ENCODE measurements at regions not wholly inside any gene's neighbourhood (a gene's known extent, or its start where the extent isn't known, plus 50 kb on each side); places are given as distances from the start of the nearest gene placed in this dataset.
A peak's percentile ranks its signal among the peaks of the same experiment; 100 is the strongest.
"Not testable (repeated sequence)": the region's sequence is repeated elsewhere in the genome, so short reads cannot be mapped to it uniquely, and the experiment has no call there.

DNA sequence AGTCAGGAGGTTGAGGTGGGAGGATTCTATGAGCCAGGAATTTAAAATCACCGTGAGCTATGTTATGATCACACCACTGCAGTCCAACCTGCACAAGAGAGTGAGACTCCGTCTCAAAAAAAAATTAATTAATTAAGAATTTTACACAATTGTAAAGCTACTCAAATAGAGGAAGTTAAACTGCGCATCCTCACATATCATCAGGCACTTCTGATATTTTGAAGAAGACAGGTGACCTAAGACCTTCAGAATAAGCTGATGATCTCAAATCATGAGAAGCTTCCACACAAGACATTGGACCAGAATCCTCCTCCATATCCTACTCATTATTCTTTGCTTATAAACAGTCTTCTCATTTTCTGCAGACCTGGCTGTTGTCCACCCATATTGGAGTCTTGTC is 800.9 kb downstream of the TMEM121 start:
- no peak for DNase-seq (ENCODE audit: low read depth)

GRCh38 chr14:106327702-106328353 is 801.4 kb downstream of the TMEM121 start:
- DNase-seq (ENCODE audit: low read depth): not testable (repeated sequence)

DNA sequence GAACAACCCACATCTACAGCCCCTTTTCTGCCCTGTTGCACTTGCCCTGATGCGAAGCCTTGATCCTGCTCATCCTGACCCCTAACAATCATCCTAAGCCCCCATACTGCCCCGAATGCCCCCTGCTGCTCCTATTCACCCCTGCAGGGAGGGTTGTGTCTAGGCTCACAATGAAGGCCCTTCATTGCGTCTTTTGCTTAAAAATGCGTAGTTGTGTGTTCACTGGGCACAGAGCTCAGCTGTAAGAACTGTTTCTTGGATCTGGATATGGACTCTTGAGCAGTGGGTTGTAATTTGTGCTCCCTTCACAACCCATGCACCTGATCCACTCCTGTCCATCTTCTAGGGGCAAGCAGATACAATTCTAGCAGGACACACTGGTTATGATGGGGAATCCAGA is 802.9 kb downstream of the TMEM121 start:
- DNase-seq (ENCODE audit: low read depth): not testable (repeated sequence)

GRCh38 chr14:106329987-106330774 is 803.8 kb downstream of the TMEM121 start:
- not testable (repeated sequence) for DNase-seq (ENCODE audit: low read depth)

DNA sequence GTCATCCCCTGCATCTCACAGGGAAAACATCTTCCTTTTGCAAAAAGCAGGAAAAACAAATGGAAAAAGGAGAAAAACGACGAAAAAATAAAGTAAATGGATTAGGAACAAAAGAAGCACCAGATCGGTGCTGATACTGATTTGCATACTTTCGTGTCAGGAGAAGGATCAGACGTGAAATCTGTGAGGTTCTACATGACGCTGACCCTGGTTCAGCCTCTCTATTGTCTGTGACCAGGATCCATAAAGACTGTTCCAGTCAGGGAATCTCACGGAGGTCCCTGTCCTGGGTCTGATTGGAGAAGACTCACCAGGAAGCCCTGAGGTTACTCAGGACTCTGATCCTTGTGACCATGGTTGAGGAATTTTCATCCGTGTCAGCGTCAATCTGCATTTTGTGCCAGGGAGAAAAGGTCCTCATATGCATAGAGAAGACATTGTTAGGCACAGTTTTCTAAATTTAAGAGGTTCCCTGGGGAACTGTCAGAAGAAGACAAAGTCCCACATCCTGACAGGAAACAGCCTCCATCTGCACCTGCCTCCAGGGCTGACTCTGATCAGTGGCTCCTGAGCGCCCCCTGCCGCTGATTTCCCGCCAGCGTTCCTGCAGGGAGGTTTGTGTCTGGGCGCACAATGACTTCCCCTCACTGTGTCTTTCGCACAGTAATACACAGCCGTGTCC is 808.2 kb downstream of the TMEM121 start:
- peak; percentile 87 for DNase-seq (ENCODE audit: low read depth)

DNA sequence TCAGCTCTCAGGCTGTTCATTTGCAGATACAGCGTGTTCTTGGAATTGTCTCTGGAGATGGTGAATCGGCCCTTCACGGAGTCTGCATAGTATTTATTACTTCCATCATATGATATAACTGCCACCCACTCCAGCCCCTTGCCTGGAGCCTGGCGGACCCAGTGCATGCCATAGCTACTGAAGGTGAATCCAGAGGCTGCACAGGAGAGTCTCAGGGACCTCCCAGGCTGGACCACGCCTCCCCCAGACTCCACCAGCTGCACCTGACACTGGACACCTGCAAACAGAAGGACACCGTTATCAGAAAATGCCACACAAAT is 808.7 kb downstream of the TMEM121 start:
- DNase-seq (ENCODE audit: low read depth): not testable (repeated sequence)

DNA sequence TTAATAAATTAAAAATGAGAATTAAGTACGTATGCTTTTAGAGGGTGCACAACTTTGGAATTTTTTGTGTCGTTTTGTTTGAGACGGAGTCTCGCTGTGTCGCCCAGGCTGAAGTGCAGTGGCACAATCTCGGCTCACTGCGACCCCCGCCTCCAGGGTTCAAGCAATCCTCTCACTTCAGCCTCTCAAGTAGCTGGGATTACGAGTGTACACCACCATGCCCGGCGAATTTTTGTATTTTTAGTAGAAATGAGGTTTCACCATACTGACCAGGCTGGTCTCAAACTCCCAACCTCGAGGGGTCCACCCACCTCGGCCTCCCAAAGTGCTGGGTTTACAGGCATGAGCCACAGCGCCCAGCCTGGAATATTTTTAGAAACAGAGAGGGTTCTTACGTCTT is 812.4 kb downstream of the TMEM121 start:
- not testable (repeated sequence) for DNase-seq (ENCODE audit: low read depth)

- DNase-seq (ENCODE audit: low read depth): not testable (repeated sequence)
Observed at GRCh38 chr14:106340658-106341057, 814.3 kb downstream of the TMEM121 start.

DNA sequence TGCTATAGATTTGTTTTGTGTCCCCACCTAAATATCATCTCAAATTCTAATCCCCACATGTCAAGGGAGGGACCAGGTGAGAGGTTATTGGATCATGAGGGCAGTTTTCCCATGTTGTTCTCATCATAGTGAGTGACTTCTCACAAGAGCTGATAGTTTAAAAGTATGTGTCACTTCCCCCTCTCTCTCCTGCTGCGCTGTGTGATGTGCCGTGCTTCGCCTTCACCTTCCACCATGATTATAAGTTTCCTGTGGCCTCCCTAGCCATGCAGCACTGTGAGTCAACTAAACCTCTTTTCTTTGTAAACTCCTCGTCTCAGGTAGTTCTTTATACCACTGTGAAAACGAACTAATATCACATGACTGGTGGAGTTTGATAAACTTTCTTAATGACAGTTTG is 814.8 kb downstream of the TMEM121 start:
- DNase-seq (ENCODE audit: low read depth): not testable (repeated sequence)

- DNase-seq (ENCODE audit: low read depth): no peak
Observed at GRCh38 chr14:106343626-106344025, 817.2 kb downstream of the TMEM121 start.

- not testable (repeated sequence) for DNase-seq (ENCODE audit: low read depth)
Observed at GRCh38 chr14:106344065-106344614, 817.8 kb downstream of the TMEM121 start.

DNA sequence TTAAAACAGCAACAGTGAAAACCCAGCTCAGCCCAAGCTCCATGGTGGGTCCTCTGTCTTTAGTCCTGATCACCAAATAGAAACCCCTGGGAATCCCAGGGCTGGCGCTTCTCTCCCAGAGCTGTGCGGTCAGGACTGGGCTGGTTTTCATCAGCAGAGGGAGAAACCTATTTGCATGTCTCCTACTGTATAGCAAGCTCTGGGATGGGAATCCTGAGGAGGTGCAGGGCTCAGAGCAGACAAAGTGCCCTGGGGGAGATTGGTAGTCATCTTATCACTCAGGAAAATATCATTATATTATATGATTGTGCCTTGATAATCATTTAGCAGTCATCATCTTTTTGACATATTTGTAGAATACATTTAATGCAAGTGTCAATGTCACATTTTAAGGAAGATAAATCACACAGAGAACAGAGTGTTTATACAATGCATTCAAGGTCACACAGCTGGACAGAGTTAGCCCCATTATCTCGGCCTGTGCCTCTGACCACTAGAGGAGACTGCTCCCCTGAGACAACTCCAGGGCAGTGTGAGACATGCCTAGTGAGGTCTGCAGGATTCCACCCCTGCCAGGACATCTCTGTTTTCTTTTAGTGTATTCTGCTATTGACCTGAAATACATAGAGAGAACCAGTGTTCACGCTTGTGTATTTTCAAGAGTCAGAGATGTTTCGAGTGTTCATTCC is 818.6 kb downstream of the TMEM121 start:
- DNase-seq (ENCODE audit: low read depth): not testable (repeated sequence)

DNA sequence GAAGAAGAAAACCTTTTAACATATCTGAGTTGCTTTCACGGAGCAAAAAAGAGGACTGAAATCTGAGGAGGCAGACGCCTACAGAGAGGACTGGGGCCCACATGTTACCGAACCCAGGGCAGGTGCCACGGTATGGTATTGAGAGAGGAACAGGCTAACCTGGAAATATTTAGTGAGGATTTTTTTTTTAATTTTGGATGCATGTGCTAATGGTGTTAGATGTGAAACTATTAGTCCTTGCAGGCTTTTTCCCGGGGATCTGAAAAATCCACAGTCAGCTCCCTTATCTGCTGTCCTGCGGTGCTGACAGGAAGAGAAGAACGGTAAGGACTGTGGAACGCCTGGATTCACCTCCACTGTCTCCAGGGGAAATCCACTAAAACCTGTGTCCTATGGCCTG is 819.7 kb downstream of the TMEM121 start:
- no peak for DNase-seq (ENCODE audit: low read depth)

GRCh38 chr14:106346534-106347290 is 820.3 kb downstream of the TMEM121 start:
- no peak for DNase-seq (ENCODE audit: low read depth)

DNA sequence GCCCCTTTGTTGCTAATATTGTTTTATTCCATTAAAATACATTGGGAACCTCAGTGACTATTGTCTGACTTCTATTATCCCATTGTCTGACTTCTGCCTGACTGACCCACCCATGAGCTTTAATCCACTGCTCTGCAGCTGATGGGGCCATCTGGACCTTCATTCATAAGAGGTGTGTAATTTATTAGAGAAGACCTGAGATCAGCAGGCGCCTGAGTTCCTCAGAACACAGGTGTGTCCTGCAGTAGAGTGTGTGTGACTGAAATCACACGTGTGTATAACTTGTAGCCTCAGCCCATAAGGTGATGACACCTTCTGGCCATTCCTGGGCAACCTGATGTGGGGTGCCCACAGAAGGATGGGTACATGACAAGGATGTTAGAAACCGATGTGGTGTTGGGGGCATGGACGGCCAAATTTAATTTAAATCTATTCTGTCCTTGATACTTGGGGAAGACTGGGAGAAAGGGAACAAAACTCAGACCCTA is 821.0 kb downstream of the TMEM121 start:
- DNase-seq (ENCODE audit: low read depth): no peak

DNA sequence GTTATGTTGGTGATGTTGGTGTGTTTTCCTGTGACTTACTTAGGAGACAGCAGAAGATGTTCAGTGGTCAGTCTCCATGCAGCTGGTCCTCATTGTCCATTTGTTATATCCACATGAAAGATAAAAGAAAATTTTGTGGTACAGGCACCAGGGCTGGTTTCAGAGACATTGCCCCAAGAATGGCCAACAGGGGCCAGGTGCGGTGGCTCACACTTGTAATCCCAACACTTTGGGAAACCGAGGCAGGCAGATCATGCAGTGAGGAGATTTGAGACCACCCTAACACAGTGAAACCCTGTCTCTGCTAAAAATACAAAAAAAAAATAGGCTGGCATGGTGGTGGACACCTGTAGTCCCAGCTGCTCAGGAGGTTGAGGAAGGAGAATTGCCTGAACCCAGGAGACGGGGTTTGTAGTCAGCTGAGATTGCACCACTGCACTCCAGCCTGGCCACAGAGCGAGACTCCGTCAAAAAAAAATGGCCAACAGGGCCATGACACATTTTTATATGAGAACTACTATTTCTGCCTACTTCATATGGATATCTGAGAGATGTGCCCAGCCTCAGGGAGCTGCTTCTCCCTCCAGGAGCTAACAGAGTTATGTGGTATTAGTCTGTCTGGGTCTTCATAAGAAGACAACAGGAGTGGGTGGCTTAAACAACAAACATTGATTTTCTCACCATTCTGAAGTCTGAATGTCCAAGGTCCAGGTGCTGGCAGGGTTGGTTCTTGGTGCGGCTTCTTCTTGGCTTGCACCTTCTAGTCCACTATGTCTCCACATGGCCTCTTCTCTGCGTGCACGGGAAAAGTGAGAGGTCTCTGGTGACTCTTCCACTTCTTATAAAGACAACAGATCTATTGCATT is 821.7 kb downstream of the TMEM121 start:
- DNase-seq (ENCODE audit: low read depth): no peak

DNA sequence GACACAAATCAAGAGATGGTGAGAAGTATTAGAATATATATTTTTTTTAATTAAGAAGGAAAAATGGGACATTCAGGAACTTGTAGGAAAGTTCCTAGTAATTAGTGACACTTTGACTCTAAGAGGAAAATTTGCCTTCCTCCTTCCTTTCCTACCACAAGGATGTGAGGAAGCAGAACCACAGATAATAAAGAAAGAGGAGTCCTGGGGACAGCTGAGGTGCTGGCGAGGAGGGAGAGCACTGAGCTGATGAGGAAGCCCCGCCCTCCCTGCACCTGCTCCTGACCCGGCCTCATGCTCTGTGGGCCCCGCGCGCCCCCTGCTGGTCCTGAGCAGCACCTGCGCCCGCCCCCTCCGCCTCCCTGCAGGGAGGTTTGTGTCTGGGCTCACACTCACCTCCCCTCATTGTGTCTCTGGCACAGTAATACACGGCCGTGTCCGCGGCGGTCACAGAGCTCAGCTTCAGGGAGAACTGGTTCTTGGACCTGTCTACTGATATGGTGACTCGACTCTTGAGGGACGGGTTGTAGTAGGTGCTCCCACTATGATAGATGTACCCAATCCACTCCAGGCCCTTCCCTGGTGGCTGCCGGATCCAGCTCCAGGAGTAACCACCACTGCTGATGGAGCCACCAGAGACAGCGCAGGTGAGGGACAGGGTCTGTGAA is 822.6 kb downstream of the TMEM121 start:
- DNase-seq (ENCODE audit: low read depth): peak; percentile 26

DNA sequence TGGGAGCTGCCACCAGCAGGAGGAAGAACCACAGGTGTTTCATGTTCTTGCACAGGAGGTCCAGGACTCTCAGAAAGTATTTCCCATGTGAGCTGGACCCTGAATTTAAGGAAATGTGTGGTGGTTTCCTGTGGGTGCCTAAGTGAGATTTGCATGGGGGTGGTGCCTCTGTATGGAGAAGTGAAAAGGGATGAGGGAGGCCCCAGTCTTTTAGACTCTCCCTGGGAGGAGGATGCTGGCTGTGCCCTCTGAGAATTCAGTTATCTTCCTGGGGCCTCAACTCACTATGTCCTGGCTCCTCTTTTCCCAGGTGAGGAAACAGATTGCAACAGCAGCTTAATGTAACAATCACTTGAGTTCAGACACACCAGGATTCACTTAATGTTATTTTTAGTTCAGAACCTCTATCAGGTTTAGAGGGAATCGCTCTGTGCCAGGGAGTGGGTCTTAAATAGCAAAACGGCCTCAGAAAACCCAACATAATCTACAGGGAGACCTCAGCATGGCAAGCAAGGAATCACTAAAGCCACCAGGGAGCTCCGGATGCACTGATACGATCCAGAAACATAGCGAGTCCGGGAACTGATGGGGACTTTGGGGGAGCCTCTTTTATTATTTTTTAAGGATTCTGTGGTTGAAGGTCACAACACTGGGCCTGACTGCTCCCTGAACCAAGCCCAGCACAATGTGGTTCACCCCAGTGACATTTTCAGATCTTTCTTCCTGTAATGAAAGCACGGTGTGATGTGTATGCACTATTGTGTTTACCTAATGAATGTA is 823.5 kb downstream of the TMEM121 start:
- DNase-seq (ENCODE audit: low read depth): not testable (repeated sequence)

Measured in stimulated activated CD8-positive, alpha-beta memory T cell treated with anti-CD3 and anti-CD28 coated beads, Interleukin-15, amount 100 ng/mL, for 24 hours (primary cell).